Stromal cell of bone marrow (primary cell): ENCODE measurements at regions not wholly inside any gene's neighbourhood (a gene's known extent, or its start where the extent isn't known, plus 50 kb on each side); places are given as distances from the start of the nearest gene placed in this dataset.
"Not testable (repeated sequence)": the region's sequence is repeated elsewhere in the genome, so short reads cannot be mapped to it uniquely, and the experiment has no call there.

ENCODE experiments used
- DNase-seq: peaks from one replicate; pipeline ENCODE4 v3.0.0-alpha.2; 2012; ENCODE audit warnings: low read depth

- not testable (repeated sequence) for DNase-seq
Measured at GRCh38 chr1:5766996-5767395, 225.2 kb downstream of the NPHP4 start.

DNA sequence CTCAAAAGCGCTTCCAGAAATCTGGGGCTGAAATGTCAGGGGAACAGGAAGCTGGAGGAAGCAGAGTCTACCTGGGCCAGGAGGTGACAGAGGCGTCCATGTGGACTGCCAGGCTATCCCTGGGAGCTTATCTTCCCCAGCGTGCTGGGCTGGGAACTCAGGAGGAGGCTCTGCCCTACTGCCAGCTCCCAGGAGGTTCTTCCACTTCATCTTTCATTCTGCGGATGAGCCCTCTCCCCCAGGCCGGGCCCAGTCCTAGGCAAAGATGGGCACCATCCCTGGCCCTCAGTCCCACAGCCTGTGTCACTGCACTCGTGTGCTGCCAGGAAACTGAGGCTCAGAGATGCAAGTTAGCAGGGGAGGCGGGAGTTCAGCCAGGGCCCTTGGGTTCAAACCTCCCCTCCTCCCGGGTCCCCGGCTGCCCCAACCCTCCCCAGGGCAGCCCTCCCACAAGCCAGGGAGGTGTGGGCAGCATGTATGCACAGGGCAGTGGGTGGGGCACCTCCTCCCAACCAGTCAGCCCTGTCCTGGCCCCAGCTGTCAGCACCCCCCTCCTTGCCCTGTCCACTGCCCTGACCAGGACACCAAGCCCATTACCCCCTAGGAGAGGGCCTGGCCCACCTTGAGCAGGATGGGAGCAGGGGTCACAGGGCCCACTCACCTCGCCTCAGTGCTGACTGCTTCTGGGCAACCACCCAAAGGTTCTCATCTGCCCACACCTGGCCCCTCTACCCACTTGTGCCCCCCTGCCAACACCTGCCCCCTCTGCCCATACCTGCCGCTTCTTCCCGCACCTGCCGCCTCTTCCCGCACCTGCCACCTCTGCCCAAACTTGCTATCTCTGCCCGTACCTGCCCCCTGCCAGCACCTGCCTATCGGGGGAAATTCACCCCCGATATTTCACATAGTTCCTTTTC, 226.0 kb downstream of the NPHP4 start:
- DNase-seq = no peak

GRCh38 chr1:5765483-5765882, 226.7 kb downstream of the NPHP4 start:
- DNase-seq = no peak

- DNase-seq = no peak
Measured at GRCh38 chr1:5764959-5765358, 227.3 kb downstream of the NPHP4 start.

DNA sequence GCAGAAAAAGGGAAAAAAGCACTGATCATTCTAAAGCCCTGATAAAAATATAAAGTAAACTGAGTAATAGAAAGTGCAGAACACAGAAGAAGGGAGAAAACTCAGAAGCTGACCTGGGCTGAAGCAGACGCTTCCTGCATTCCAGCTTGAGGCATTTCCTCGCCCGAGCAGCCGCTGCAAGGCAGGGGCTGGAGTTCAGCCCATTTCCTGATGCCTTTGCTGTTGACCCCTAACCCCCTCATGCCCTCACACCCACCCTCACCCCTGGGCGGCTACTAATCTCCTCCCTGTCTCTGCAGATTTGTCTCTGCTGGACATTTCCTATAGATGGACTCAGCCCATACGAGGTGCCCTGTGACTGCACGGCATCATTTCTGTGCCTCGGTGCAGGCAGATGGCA, 227.8 kb downstream of the NPHP4 start:
- DNase-seq = no peak

GRCh38 chr1:5763696-5764370, 228.4 kb downstream of the NPHP4 start:
- DNase-seq = no peak

GRCh38 chr1:5758859-5759578, 233.2 kb downstream of the NPHP4 start:
- no peak for DNase-seq

DNA sequence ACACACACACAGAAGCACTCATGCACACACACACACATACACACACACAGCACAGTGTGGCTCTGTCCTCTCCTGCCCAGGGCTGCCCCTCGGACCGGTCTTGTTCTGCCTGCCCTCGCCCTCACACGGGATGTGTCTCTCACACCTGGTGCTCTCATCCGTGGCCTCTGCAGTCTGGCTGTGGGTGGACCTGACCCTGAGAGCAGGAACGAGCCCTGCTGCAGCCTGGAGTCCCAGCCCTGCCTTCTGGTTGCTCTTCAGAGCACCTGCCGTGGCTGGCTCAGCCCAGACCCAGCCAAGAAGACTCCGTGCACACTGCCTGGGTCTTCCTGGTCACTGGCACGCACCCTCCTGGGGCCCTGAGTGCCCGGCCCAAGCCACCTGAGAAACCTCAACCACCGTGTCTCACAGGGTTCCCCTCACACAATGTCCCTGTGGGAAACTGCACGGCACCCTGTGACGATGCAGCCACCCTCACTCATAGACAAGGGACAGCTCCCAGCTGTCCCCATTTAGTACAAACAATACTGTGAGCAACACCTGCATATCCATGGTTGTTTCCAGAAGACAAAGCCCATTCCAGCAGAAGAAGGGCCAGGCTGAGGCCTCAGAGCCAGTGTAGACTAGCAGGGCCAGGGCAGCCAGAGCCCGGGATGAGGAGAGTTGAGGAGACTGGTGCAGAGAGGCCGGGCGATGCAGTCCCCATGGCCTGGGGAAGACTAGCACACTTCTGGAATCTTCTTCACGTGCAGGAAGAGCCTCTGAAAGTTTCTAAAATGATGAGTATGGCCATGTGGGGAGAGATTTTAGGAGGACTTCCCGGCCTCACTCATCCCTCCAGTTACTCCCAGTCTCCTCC, 234.0 kb downstream of the NPHP4 start:
- DNase-seq = no peak

DNA sequence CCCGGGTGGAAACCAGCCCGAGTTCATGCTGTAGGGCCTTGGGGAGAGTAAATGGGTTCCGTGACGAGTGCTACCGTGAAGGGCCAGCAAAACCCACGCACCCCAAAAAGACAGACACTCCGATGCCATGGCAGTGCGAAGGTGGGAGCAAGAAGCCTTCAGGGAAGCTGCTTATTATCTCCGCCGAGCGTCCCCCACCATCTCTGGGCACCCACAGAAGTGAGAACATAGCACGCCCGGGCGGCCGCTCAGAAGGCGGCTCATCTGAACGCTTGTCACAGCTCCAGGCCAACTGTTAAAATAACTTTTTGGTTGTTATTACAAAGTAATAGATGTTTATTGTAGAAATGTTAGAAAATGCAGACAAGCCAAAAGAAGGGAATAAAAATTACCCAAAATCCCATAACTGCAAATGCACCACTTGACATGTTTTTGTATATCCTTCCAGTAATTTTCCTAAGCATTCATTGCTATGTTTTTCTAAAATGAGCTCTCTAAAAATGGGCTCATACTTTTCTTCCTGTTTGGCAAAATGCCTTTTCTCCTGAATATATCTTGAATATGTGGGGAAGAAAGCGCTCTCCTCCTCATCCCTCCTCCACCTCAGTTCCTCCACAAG, 234.9 kb downstream of the NPHP4 start:
- no peak for DNase-seq

GRCh38 chr1:5756434-5757186, 235.6 kb downstream of the NPHP4 start:
- DNase-seq = no peak

DNA sequence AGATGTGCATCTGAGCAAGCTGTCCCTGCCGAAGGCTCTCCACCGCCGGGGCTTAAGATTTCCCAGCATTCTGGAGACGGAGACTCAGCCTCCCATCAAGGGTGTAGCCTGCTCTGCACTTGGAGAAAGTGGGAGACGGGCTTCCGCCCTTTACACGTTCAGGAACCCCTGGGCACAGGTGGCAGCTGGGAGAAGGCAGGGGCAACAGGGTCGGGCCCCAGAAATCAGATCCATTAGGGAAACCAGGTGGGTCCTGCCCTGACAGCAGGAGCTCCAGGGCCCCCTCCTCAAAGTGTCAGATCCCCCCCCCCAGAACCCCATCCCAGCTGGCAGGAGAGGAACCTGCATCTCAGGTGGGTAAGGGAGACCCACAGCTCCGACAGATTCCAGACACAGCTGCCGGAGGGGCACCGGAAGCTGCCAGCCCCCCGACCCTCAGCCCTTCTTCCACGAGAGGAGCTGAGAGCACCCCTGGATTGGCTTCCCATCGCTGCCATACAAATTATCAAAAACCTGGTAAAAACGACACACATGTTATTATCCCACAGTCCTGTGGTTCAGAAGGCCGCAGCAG, 236.6 kb downstream of the NPHP4 start:
- no peak for DNase-seq

DNA sequence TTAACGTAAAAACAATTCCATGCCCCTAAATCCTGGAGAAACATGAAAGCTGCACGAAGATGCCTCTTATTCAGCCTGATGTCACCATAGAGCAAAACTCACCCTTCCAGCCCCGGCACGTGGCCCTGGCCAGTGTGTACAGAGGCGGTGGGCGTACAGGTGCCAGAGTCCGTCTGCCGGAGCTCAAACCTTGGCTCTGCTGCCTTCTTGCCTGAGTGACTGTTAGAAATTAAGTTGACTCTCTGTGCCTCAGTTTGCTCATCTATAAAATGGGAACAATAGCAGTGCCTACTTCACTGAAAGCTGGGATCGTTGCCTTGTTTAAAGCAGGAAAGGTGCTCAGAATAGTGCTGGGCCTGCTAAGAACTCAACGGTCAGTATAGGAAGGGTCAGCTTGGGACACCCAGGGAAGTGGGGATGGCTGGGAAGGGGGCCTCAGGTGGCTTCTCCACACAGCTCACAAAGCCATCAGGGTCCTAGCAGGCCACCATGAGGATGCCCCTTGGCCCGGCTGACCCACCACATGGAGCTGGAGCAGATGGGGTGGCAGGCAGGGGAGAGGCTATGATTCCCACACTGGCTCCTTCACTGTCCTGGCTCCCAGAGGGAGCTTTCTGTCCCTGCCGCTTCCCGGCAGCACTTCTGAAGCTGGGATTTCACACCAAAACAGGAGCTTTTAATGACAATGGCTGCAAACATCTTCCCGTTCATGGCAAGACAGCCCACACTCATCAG, 237.2 kb downstream of the NPHP4 start:
- no peak for DNase-seq

GRCh38 chr1:5753549-5754421, 238.4 kb downstream of the NPHP4 start:
- no peak for DNase-seq

DNA sequence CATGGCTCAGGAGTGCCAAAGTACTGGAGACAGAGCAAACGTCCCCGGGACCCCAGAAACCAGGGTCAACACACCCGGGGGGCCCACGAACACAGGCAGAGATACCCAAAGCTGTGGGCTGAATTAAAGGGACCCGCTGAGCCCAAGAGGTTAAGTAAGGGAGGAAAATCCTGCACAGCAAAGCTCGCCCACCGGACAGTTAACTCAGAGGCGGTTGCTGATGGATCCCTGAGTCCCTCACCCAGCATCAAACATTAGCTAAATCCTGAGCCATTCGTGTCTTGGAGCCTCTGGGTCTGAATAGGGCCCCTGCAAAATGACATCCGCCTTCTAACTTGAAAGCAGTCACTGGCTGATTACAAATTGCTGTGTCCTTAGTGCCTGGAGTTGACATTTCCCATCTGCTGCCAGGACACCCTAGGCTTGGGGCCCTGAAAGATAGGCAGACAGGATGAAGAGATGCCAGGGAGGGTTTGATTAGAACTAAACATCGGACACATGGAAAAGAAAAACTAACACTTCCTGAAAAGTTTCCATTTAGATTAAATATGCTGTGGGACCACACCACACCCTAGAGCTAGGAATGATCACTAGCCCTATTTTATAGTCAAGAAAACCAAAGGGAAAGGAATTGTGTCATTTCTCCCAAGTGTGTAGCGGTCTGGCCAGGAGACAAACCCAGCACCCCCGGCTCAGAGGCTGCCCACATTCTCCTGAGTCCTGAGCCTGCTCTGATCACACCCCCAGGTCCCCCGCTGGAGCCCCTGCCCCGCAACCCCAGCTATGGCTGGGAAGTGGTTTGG, 239.3 kb downstream of the NPHP4 start:
- DNase-seq = no peak

- no peak for DNase-seq
Measured at GRCh38 chr1:5751833-5752745, 240.1 kb downstream of the NPHP4 start.

- DNase-seq = no peak
Measured at GRCh38 chr1:5751163-5751540, 241.1 kb downstream of the NPHP4 start.
